ENCODE measurements at regions not wholly inside any gene's neighbourhood (a gene's known extent, or its start where the extent isn't known, plus 50 kb on each side); places are given as distances from the start of the nearest gene placed in this dataset.
"Not testable (repeated sequence)": the region's sequence is repeated elsewhere in the genome, so short reads cannot be mapped to it uniquely, and the experiment has no call there.

- no peak for DNase-seq
Observed at GRCh38 chr2:209076151-209076550, 347.7 kb upstream of the MAP2 start.

- no peak for DNase-seq
Observed at GRCh38 chr2:209086761-209087160, 337.1 kb upstream of the MAP2 start.

DNA sequence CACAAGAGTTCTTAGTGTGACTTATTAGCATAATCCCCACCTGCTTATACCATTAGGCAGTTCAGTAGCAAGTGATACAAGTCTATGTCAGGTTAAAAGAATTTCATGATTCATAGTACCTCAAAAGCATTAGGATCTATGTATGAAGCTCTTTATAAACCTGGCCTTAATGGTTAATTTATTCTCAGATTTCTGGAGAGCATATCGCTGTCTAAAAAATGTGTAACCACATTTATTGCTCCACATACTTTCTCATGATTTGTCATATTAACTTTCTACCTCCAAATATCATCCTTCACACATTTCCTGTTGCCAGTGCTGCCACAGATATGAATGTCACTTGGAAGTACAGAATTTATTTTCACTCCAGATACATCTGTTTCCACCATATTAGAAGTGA, 332.8 kb upstream of the MAP2 start:
- no peak for DNase-seq

GRCh38 chr2:209094221-209094620, 329.6 kb upstream of the MAP2 start:
- DNase-seq: no peak

- DNase-seq: no peak
Observed at GRCh38 chr2:209095432-209095831, 328.4 kb upstream of the MAP2 start.

DNA sequence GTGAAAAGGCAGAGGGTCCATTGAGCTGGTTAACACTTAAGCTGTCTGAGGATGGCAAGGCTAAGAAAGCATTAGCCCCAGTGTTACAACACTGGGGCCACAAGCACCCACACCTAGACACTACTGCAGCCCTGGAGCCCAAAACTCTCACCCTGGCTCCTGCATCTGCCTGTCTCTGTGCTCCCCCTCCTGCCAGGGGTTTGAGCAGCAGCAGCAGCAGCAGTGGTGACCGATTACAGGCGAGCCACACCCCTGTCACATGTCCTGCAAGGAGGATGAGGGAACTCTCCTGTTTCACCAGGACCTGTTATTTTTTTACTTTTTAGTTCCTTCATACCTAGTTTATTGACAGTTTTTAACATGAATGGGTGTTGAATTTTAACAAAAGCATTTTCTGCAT, 326.7 kb upstream of the MAP2 start:
- no peak for DNase-seq

- DNase-seq: no peak
Observed at GRCh38 chr2:209102319-209102718, 321.5 kb upstream of the MAP2 start.

DNA sequence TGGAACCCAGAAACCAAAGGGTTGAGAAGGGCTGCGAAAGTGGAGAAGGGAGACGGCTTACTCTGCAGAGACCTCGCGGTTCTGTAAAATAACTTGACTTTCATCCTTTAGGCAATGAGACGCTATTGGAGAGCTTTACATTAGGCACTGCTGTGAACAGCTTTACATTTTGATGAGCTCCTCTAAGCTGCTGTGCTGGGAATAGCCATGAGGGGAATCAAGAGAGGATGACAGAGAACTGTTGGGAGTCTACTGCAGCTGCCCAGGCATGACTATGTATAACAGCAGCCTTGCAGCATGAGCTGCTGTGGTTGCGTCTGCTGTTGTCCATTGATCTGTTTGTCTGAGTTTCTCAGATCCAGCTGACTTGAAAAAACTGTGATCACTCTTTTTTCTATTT, 310.8 kb upstream of the MAP2 start:
- DNase-seq: no peak

DNA sequence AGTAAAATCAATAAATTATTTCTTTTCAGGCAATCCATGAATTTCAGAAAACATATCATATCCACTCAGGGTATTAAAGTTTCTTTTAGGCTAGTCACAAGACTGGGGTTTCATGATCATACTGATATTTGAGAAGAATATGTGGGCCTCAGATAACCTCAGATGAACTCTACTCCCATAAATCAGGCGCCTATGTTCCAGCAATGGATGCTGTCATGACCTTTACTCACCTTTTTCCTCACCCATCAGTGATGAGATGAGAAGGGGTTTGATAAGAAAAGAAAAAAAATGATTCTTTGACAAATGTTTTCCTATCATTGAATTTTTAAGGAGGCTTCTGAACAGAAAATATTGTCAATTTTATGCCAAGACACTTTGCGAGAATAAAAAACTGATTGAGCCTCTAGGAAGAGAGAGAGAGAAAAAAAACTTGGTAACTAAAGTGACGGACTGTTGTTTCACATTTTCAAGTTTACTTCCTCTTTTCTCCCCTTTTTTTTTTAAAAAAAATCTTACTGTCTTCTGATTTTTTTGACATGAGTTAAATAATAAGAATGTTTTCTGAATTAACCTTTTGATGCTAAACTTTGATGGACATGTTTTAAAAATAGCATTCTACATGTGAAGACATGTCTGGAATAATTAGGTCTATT, 309.1 kb upstream of the MAP2 start:
- no peak for DNase-seq

DNA sequence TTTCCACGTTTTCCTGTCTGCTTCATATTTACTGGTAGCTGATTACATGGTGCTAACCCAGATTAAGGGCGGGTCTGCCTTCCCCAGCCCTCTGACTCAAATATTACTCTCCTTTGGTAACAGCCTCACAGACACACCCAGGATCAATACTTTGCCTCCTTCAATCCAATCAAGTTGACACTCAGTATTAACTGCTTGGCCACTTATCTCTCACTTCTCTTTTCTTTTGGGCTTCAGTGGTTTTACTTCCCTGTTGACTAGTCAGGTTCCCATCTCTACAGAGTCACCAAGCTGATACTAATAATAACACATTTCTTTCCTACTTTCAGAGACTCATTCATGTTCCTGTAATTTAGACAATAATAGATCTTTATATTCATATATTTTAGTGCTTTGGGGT, 302.2 kb upstream of the MAP2 start:
- no peak for DNase-seq

DNA sequence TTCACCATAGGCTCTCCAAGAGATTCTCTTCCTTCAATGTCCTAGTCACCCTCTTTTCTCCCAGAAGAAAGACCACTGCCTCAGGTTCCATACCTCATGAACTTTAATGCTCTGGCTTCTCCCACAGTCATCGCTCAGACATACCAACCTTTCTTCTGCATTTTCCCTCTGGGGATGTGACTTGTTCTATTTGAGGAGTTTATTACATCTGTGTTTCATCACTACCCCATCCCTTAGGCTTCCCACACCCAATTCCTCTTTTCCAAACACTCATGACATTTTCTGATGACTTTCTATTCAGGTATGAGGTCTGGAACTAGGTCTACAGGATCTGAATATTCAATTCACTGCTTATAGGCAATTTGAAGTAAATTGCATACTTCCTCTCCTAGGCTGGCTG, 298.6 kb upstream of the MAP2 start:
- DNase-seq: no peak

DNA sequence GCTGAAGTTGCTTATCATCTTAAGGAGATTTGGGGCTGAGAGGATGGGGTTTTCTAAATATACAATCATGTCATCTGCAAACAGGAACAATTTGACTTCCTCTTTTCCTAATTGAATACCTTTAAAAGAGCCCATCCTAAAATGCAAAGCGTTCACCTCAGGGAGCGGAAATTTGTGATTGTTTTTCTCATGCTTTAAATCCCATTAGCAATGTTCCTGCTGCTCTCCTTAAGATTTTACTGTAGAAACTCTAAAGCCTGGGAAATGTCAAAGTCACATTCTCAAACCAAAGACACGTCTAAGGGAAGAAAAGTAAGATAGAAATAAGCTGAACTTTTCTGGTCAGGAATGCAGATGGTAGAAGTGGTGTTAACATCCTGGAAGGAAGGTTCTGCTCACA, 285.8 kb upstream of the MAP2 start:
- DNase-seq: no peak

- no peak for DNase-seq
Observed at GRCh38 chr2:209141142-209141541, 282.7 kb upstream of the MAP2 start.

GRCh38 chr2:209141818-209142217, 282.0 kb upstream of the MAP2 start:
- no peak for DNase-seq

DNA sequence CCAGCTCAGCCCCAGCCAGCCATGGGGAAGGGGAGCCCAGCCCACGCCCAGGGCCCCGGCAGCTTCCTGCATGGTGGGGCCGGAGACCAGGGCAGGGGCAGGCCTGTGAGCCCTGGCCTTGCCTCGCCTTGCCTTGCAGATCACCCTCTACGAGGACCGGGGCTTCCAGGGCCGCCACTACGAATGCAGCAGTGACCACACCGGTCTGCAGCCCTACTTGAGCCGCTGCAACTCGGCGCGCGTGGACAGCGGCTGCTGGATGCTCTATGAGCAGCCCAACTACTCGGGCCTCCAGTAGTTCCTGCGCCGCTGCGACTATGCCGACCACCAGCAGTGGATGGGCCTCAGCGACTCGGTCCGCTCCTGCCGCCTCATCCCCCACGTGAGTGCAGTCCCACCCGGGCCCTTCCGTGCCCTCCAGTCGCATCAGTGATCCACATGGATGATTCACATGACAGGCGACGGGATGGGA, 278.6 kb upstream of the MAP2 start:
- DNase-seq: not testable (repeated sequence)

GRCh38 chr2:209145941-209146681, 277.7 kb upstream of the MAP2 start:
- no peak for DNase-seq

GRCh38 chr2:209146682-209147320, 277.0 kb upstream of the MAP2 start:
- no peak for DNase-seq

DNA sequence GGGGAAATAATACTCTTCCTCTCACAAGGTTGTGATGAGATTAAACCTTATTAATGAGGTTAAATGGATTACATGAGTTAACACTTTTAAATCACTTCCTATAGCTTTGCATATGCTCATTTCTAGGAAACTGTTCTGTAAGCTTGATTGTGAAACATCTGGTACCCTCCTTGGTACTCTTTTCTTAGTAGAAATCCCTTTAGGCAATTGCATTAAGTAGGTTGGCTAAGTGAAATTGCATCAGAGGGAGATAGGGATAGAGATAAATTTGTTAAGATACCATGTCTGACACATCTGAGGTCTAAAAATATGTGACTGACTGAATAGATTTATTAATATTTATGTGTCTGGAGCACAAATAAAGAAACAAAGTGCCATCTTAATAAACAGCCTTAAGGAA, 275.9 kb upstream of the MAP2 start:
- no peak for DNase-seq

GRCh38 chr2:209160800-209161588, 262.9 kb upstream of the MAP2 start:
- no peak for DNase-seq

DNA sequence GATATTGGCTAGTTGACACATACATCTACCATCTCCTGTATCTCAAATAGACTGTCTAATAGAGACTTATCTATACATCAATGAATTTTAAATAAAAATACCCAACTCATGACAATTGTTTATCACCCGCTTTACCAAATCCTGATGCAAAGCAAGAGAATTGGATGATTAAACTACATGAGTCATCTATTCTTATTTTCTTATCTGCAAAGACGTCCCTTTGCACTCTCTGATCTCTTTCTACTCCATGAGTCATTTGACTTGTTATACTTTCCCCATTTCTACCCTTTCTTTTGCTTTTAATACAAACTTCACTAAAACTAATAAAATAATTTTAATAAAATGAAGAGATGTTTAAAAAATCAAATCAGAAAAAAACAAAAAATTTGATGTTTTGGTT, 261.7 kb upstream of the MAP2 start:
- no peak for DNase-seq

- DNase-seq: no peak
Observed at GRCh38 chr2:209181984-209182383, 241.9 kb upstream of the MAP2 start.

DNA sequence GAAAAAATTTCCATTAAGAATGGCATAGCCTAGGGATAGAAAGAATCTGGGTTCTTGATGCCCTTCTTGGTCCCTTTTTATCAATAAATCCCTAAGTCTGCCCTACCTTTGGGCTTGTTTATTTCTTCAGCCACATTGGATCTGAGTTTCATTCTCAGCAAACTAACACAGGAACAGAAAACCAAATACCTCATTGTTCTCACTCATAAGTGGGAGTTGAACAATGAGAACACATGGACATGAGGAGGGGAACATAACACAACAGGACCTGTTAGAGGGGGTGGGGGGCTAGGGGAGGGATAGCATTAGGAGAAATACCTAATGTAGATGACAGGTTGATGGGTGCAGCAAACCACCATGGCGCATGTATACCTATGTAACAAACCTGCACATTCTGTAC, 237.0 kb upstream of the MAP2 start:
- DNase-seq: not testable (repeated sequence)

DNA sequence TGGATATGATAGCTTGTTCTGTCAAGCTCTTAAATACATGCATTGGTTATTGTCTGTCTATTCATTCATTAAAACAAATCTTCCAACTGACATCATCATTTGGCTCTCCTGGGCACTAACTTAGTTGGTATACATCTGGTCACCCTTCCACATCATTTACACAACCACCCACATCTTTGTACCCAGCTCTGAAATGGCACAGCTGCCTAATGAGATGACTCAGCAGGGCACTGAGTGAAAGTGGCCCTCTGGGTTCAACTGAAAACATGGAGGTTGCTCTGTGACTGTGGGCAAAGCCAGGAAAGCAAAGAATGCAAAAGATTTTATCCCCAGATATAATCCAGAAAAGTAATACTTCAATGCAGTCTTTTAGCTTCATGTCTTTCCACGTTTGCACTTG, 234.0 kb upstream of the MAP2 start:
- no peak for DNase-seq
